ENCODE measurements at regions not wholly inside any gene's neighbourhood (a gene's known extent, or its start where the extent isn't known, plus 50 kb on each side); places are given as distances from the start of the nearest gene placed in this dataset.

DNA sequence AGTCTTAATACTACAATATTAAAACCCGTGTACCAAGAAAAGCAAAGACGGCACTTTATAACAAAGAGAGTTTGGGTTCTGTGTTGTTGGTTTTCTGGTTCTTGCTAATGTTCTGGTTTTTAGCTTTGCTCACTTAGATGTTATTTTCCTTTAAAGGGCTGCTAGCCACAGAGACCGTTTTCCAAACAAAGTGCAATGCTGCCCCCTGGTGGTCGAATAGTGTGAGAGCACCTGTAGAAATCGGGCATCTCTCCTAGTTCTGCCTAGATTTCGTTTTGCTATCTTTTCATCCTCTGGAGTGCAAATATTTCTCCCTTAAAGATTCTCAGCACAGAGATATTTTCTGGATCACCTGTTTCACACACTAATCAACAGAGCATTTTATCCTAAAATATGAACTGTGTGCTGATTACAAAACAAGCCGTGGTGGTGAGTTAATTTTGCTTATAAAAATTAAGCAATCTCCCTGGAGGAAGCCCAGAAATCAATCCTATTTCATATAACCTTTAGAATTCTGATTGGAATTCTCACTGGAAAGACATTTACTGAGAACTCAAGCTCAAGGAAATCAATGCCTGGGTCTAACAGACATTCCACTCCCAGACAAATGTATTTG lies 334.5 kb upstream of the NOCT start:
- DNase-seq = peak; percentile 79
- ATAC-seq = peak; percentile 59
- intact Hi-C loops (cut with micrococcal nuclease) = loop anchor here (5.0 to 10.0 kb wide), 2 partner anchors 496 to 644 kb away; no protein-coding TSS in a partner anchor

DNA sequence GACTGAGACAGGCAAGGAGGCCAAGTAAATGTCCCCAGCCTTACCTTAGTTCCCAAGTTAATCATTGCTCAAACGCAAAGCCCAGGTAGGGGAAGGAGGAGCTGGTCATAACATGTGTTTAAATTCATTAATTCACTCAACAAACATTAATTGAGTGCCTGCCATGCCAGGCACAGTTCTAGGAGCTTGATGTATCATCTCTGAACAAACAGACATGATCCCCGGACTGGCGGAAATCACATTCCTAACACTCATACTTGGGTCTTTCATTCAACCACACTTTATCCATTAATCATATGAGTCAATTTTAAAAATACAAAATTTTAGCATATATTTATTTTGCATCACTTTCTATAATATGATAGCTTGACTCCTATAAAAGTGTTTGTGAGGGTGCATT lies 335.3 kb upstream of the NOCT start:
- ATAC-seq = no peak
- DNase-seq = no peak
- intact Hi-C loops (cut with micrococcal nuclease) = loop anchor here (5.0 to 10.0 kb wide), 2 partner anchors 495 to 643 kb away; no protein-coding TSS in a partner anchor

DNA sequence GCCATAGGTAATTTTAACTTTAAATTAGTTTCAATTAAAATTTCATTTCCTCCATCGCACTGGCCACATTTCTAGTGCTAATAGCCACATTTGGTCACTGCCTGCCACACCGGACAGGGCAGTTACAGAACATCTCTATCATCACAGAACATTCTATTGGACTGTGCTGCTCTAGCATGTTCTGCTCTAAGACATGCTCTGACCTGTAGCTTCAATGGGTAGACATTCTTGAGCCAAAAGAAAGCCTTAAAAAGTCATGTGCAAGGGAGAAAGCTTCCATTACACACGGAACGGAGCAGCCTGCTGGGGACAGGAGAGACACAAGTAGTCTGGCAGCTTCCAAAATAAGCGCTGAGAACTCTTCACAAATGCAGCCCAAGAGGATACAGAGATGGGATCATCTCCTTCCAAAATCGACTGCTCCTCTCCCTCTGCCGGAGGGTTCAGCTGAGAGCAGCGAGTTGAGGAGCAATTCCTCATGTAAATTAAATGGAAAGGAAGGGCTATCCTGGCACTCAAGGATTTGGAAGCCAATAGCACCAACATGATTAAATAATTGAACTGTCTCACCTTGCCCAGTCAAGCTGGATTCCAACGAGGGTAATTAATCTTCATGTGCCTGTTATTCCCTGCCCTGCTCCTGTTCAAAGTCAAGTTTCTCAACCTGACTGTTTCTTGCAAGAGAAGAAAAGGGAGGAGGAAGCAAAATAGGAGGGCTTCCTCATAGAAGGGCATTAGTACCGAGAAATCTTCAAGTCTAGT lies 336.4 kb upstream of the NOCT start:
- ATAC-seq = no peak
- intact Hi-C loops (cut with micrococcal nuclease) = no loop called here

DNA sequence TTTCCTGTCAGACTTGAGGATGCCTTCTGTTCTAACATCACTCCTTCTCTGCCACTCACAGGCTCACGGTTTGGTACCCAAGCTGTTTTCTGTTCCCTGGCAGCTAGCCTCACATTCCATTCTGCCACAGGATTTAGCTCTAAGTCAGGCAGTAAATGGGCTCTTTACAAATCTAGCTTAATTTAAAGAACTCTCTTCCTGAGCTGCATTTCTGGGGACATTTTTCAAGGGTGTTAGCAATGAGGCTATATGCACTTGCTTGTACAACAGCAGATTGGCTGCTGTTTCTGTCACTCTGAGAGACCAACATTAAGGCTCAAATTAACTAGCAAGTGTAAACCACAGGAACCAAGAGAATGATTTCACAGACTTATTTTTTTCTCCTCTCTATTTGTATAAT lies 337.8 kb upstream of the NOCT start:
- ATAC-seq = no peak
- no peak for DNase-seq
- intact Hi-C loops (cut with micrococcal nuclease) = no loop called here

More for the DNA sequence above, 336.4 kb upstream of the NOCT start:
- no peak for DNase-seq

DNA sequence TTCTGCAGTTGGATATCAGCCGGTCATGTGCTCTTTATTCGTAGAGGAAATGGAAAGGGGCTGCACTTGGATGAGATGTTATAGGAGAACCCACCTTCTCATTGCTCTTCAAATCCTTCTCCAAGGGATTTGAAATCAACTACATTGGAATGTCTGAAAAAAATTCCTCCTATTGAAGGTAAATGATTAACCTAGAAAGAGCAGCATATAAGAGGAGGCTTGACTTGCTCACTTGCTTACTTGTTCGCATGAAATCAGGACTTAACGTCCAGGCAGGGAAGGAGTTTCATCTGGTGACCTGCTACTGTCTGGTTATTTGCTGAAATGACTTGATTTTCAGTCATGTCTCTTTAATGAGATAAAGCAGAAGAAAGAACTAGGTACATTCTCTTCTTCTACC lies 338.4 kb upstream of the NOCT start:
- intact Hi-C loops (cut with micrococcal nuclease) = no loop called here
- no peak for DNase-seq

DNA sequence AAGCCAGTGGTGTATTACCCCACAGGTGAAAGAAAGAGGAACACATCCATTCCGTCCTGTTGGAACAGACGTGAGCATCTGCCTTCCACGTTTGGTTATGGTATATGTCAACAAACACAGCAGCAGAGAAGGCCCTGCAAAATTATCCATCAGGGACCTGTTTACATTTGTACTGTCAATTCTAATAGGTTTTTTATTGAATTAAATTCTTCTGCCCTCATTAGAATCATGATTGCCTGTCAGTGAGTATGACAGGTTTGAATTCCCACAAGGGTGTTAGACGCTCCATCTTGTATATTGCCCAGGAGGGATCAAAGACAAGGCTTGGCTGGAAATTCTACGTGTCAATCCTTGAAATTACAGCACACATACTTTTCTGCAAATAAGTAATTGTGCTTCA lies 339.9 kb upstream of the NOCT start:
- intact Hi-C loops (cut with micrococcal nuclease) = no loop called here
- ATAC-seq (no peak), DNase-seq (no peak)

More for the DNA sequence above, 338.4 kb upstream of the NOCT start:
- ATAC-seq = no peak

DNA sequence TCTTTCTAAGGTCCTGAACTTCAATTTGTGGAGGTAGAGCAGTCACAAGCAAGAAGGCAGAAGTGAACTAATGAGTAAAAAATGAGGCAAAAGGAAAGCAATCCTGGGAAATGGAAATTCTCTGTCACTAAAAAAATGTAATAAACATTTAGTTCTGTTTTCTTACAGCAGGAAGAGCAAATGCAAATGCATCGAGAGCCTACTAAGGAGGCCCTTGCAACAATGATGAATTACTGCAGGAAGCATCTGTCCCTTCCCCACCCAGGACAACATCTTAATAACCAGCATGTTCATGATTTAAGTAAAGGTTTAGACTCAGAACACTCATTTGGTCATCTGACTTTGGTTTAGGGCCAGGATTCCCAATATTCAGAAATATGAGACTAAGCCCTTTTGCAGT lies 341.4 kb upstream of the NOCT start:
- no peak for ATAC-seq

DNA sequence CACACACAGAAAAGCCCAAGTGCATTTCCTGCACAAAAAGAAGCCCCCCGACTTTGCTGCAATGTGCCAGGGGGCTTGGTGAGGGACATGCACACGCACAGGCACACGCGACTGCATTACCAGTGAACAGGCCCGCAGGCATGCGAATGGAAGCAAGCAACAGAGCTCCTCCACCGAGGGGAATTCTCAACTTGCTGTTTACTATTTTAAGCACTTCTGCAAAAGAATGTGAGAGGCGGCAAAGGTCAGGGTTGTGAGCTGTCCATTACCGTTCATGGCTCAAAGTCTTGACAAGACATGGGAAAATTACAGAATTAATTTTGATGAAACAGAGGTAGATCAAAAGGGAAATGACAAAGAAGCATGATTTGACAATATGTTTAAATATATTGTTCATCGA lies 342.5 kb upstream of the NOCT start:
- DNase-seq (no peak), ATAC-seq (peak; percentile 52)
- intact Hi-C loops (cut with micrococcal nuclease) = no loop called here

More for the DNA sequence above, 341.4 kb upstream of the NOCT start:
- intact Hi-C loops (cut with micrococcal nuclease) = no loop called here
- DNase-seq = no peak

DNA sequence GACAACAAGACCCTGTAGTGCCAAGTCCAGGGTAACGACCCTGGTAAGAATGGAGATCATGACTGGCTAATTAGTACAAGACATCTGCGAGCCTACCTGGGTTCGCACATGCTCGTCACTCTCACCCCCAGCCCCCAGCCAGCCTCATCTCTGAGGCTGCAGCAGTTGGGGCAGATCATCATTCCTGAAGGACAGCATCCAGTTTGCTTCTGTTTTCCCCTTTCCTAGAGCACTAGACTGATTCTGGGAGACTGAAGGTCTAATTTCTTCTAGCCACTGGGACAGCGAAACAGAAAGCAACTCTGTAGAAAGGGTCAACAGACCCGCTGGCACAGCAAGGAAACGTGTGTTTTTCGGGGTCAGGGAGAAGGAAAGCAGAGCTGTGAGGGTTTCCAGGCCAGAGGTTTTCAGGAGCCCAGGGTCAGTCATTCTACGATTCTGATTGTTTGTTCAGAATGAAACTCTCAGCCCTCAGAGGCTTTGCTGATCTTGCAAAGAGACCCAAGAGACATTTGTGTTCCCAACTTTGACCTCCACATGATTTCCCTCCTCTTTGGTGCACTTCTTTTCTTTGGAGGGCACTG lies 343.1 kb upstream of the NOCT start:
- DNase-seq = no peak
- ATAC-seq = no peak
- intact Hi-C loops (cut with micrococcal nuclease) = no loop called here

DNA sequence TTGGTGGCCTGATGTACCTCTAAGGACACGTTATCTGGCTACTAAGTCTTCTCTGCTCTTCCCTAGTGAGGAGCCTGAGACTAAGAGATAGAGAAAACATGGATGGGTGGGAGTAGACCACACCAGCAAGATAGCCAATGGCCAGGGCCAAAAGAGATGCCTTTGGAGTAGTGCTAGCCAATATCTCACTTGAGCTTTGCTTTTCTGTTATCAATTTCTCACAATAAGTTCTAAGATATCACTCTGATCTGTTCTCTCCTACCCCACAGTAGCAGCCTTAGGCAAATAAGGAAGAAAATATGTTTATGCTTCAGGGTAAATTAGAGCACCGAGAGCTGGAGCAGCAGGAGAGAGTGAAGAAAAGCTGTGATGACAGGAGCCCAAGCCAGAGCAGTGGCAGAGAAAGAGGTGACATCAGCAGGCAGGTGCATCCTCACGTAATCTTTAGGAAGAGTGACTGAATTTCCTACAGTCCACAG lies 343.9 kb upstream of the NOCT start:
- ATAC-seq = no peak
- no peak for DNase-seq
- intact Hi-C loops (cut with micrococcal nuclease) = no loop called here

DNA sequence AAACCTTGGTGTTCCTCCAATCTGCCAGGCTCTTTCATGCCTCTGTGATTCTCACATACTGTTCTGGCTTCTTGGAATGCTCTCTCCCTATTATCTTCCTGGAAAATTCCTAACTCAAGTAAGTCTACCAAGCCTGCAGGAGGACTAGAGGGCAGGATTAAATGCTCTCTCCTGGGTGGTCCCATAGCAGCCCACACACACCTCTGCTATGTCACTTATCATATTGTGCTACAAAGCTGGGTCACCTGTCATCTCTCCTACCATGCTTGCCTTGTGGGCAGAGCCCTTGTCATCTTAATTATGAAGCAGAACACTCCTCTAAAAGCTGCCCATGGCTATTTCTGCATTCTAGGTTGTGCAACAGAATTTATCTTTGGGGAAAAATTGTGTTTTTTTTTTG lies 344.5 kb upstream of the NOCT start:
- DNase-seq = no peak
- intact Hi-C loops (cut with micrococcal nuclease) = no loop called here
- no peak for ATAC-seq

DNA sequence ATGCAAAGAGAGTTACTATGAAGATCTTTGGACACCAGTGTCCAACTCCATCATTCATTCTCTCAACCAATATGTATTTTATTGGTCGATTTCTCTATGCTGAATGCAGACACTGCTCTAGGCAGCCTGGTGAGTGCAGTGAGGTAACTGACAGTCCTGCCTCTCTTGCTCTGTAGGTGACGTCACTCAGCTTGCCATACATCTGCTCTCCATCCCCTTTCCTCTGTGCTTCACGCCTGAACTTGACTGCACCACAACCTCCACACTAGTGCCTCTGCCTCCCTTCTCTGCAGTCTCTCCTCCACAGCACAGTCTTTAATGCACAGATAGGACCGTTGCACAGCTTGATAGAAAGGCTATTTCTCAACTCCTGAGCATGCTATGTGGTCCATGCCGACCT lies 344.9 kb upstream of the NOCT start:
- ATAC-seq (no peak), DNase-seq (no peak)
- intact Hi-C loops (cut with micrococcal nuclease) = no loop called here

DNA sequence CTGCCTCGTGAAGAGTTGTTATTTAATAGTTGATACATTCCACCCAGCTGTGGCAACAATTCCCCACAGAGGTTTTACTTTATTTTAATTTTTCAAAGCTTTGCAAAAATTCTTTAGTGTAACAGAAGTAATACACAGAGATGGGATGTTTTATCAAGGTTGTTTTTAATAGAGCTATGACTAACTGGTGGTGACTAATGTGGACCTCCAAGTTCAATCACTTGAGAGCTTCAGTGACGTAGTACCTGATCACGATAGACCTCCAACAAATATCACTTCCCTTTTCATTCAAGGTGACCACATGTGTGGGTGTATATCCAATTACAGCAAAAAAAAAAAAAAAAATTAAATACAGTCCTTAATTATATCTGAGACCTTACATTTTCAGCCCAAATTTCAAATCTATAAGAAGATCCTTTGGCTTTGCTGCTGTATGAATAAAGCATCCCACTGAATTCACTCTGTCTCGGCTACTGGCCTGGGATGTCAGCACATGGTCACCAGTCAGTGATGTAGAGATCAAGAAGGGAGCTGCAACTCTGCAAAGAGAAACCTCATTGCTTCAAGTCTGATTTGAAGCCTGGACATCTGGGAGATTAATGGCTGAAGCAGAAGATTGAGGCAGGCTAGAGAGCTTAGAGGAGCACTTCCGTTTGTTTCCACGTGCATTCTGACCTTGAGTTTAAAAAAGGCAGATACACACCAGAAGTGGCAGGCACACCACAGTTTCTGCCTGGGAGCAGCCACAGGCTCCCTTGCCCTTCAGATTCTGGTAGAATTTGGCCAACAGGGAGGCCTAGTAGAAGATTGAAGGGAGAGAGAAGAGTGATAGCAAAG lies 345.9 kb upstream of the NOCT start:
- no peak for ATAC-seq
- DNase-seq = no peak
- intact Hi-C loops (cut with micrococcal nuclease) = no loop called here

DNA sequence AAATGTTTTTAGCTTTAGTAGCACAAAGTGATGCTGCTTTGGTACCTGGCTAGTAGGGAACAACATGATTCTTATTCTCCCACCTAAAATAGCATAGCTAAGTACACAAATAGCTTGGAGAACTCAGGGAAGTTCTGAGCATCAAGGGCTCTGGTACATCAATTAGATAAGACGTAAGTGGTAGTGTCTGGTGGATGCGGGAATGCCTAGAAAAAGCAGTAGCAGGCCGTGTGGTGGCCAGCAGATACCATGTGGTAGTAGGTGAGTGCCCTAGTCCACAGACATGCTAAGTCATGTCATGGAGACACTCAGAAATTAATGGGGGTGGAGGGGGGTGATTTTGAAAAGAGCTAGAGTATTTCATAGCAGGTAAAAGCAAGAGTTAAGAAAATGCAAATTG lies 347.3 kb upstream of the NOCT start:
- DNase-seq (no peak), ATAC-seq (peak; percentile 82)
- intact Hi-C loops (cut with micrococcal nuclease) = no loop called here

DNA sequence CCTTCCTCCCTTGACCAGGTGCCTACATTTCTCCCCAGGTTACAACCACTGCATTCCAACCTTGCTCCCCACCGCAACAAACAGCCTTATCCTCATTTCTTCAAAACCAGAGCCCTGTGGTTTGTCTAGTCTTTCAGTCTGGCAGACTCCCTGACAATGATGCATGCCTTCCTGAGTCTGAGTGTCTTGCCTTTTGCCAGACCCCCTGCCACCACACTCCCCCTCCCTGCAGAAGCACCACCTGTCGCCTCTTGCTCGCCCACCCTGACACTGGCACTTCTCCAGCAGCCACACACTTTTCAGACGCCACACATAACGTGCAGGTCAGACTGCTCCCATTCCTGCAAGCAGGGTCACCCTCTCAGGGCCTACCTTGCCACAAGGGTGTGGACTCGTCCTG lies 349.2 kb upstream of the NOCT start:
- intact Hi-C loops (cut with micrococcal nuclease) = no loop called here
- no peak for DNase-seq
- no peak for ATAC-seq

DNA sequence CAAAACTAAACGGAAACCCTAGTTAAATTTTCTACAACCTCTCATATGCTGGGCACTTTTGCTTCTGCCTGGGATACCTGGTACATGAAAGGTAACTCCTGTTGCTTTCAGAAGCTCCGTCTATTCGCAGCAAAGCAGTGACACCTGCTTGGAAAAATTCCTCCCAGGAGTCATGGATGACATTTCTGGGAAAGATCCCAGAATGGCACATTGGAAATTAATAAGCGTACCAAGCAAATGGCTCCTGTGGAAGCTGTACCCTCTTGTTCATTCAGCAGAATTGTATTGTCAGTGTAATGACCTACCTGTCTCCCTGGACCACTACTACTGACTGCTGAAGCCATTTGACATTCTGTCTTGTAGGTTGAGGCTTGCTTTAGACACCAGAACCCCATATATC lies 349.7 kb upstream of the NOCT start:
- intact Hi-C loops (cut with micrococcal nuclease) = no loop called here
- DNase-seq = no peak
- no peak for ATAC-seq

DNA sequence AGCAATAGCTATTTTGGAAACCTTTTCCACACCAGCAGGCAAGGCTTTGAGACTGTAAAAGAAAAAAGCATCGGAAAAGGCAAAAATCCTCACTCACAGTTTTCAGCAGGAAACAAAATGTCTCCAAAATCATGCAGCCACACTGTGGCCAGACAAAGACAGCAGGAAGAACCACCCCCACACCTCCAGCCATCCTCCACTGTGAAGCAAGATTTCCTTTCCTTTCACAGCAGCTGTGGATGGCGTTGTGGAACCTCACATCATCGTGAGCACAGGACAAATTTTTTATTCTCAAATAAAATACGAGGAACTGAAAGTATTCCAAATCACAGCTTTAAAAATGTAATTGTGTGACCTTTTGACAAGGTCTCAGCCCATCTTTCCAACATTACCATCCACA lies 351.7 kb upstream of the NOCT start:
- intact Hi-C loops (cut with micrococcal nuclease) = no loop called here
- DNase-seq = no peak
- ATAC-seq = no peak

DNA sequence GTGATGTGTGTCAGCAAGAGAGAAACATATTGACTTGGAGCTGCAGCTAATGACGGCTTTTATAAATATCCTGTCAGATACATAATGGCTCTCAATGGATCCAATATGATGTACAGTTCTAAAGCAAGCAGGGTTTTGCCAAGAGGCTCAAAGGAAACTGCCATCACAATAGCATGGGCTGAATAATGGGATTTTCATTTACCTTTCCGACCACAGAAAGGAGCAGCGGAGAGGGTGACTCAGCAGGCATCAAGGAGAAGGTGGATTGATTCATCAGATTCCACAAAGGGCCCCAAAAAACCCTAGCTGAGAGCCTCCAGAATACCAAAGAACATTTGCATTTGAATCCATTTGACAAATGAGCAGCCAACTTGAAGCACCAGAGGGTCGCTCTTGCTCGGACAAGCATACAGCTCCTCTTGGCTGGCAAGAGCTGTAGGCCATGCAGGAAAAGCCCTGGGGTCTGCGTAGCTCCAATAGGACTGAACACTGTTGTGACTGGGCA lies 355.7 kb upstream of the NOCT start:
- no peak for ATAC-seq
- intact Hi-C loops (cut with micrococcal nuclease) = no loop called here
- DNase-seq = no peak

DNA sequence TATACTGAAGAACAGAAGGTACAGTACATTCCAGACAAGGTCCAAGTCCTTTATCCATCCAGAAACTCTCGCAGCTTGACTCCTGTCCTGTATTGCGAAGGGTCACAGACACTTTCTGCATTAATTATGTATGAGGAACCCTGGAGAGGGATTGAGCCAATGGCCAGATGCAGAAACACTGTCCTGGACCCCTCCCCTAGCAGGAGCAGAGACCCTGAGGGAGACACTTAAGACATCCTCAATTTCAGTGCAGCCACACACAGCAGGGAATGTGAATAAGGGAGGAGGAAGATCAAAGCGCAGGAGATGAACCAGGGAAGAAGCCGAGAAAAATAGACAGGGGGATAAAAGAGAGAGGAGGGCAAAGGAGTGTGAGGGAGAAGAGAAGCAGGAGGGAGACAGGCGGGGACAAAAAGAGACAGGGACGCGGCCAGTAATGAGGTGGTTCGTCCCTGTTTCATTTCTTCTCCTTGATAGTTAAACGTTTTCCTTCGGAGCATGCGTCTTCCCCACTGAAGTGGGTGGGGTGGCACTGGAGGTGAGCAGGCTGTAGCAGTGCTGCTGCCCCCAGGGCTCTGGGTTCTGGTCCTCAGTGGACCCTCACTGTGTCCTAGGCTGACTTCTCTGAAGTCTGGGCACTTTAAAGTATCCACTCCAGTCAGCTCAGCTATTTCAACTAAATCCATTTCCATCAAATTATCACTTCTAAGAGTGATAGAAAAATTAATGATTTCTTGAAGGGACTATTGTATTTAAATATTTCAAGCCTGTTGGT lies 356.4 kb upstream of the NOCT start:
- intact Hi-C loops (cut with micrococcal nuclease) = no loop called here
- ATAC-seq (no peak), DNase-seq (no peak)
